DOHH2 (cell line): ENCODE measurements at regions not wholly inside any gene's neighbourhood (a gene's known extent, or its start where the extent isn't known, plus 50 kb on each side); places are given as distances from the start of the nearest gene placed in this dataset.

Source experiments
- H3F3A ChIP-seq: fragments of 200-600 bp; sonication (generic), shearing (Covaris generic); 2 replicates; pipeline ENCODE4 v1.6.0; 2016; ENCODE audit warnings: antibody characterized with exemption, mild to moderate bottlenecking; ENCODE audit not compliant: control insufficient read depth, insufficient read depth
- H3K27ac ChIP-seq: fragments of 200-600 bp; sonication (generic); 2 replicates; pipeline ENCODE4 v1.5.1; 2014; ENCODE audit warnings: low read depth, mild to moderate bottlenecking, low read length, moderate library complexity
- H3K27me3 ChIP-seq: fragments of 200-600 bp; sonication (generic); 2 replicates; pipeline ENCODE4 v1.6.1; 2014; ENCODE audit warnings: mild to moderate bottlenecking, low read length, mixed read lengths; ENCODE audit not compliant: control insufficient read depth
- H3K36me3 ChIP-seq: fragments of 200-600 bp; sonication (generic); 2 replicates; pipeline ENCODE4 v1.6.1; 2014; ENCODE audit warnings: mild to moderate bottlenecking, low read length, moderate library complexity, mixed read lengths; ENCODE audit not compliant: control insufficient read depth
- H3K4me1 ChIP-seq: fragments of 200-600 bp; sonication (generic); 2 replicates; pipeline ENCODE4 v1.6.1; 2014; ENCODE audit warnings: mild to moderate bottlenecking, low read length, mixed read lengths; ENCODE audit not compliant: control insufficient read depth
- H3K4me2 ChIP-seq: fragments of 200-600 bp; sonication (generic); 2 replicates; pipeline ENCODE4 v1.6.0; 2014; ENCODE audit warnings: mild to moderate bottlenecking, low read length, moderate library complexity
- H3K4me3 ChIP-seq: fragments of 200-600 bp; sonication (generic); 2 replicates; pipeline ENCODE4 v1.5.1; 2014; ENCODE audit warnings: mild to moderate bottlenecking, low read length, mixed read lengths
- H3K79me2 ChIP-seq: fragments of 200-600 bp; sonication (generic); 2 replicates; pipeline ENCODE4 v1.6.1; 2014; ENCODE audit warnings: mild to moderate bottlenecking, low read length, mixed read lengths; ENCODE audit not compliant: control insufficient read depth
- H3K9me2 ChIP-seq: fragments of 200-600 bp; sonication (generic); replicated peaks from 2 replicates; pipeline ENCODE4 v1.6.1; 2014; ENCODE audit warnings: mild to moderate bottlenecking, low read length, mixed read lengths; ENCODE audit not compliant: control insufficient read depth
- H3K9me3 ChIP-seq: fragments of 200-600 bp; sonication (generic); 2 replicates; pipeline ENCODE4 v1.6.1; 2014; ENCODE audit warnings: antibody characterized with exemption, low read length, mixed read lengths; ENCODE audit not compliant: control insufficient read depth, insufficient read depth
- H4K20me1 ChIP-seq: fragments of 200-600 bp; sonication (generic); 2 replicates; pipeline ENCODE4 v1.6.0; 2014; ENCODE audit warnings: low read depth, mild to moderate bottlenecking, antibody characterized with exemption, low read length, moderate library complexity; ENCODE audit not compliant: control insufficient read depth, insufficient read depth
- CTCF ChIP-seq: fragments of 200-600 bp; sonication (generic); IDR thresholded peaks from one replicate; pipeline ENCODE4 v1.5.1; 2014; ENCODE audit warnings: antibody characterized with exemption, mild to moderate bottlenecking, low read depth, low read length; ENCODE audit not compliant: poor library complexity, severe bottlenecking
- EZH2phosphoT487 ChIP-seq: fragments of 200-600 bp; sonication (generic); IDR thresholded peaks from 2 replicates; pipeline ENCODE4 v1.6.1; 2017; ENCODE audit warnings: borderline replicate concordance, mild to moderate bottlenecking, antibody characterized with exemption, low read length, moderate library complexity, mixed read lengths

- peaks cover 22% of the 10 kb centered on the region for H3K4me1 ChIP-seq
- no peaks in the 10 kb centered on the region for H4K20me1 ChIP-seq
- no peak overlapping the region for H3K4me3 ChIP-seq
- H3K9me2 ChIP-seq: no peaks in the 10 kb centered on the region
- no peaks in the 10 kb centered on the region for H3K27me3 ChIP-seq
- TF ChIP-seq CTCF: no peak
- no peak for TF ChIP-seq EZH2phosphoT487
- no peaks in the 10 kb centered on the region for H3K9me3 ChIP-seq
- H3K4me2 ChIP-seq: peak overlapping the region; percentile 41
- no peak overlapping the region; the same call in 1 of the 2 replicates for H3K27ac ChIP-seq
- no peaks in the 10 kb centered on the region for H3K36me3 ChIP-seq
- H3F3A ChIP-seq: no peaks in the 10 kb centered on the region
- no peaks in the 10 kb centered on the region for H3K79me2 ChIP-seq
Measured at GRCh38 chr9:88776717-88777497, 214.4 kb upstream of the S1PR3 start.

- no peaks in the 10 kb centered on the region for H3K9me2 ChIP-seq
- H3K4me2 ChIP-seq: peak overlapping the region; percentile 41
- no peaks in the 10 kb centered on the region for H3K36me3 ChIP-seq
- H3K27me3 ChIP-seq: no peaks in the 10 kb centered on the region
- TF ChIP-seq EZH2phosphoT487 (no peak), CTCF (no peak)
- peak overlapping the region; percentile 24 for H3K4me3 ChIP-seq
- H3F3A ChIP-seq: no peaks in the 10 kb centered on the region
- peak overlapping the region; percentile 50 for H3K27ac ChIP-seq
- H3K4me1 ChIP-seq: peaks cover 22% of the 10 kb centered on the region
- no peaks in the 10 kb centered on the region for H3K79me2 ChIP-seq
- no peaks in the 10 kb centered on the region for H4K20me1 ChIP-seq
- H3K9me3 ChIP-seq: no peaks in the 10 kb centered on the region
Measured at GRCh38 chr9:88777498-88778312, 213.6 kb upstream of the S1PR3 start.

GRCh38 chr9:88781628-88782391 lies 209.5 kb upstream of the S1PR3 start:
- H3K27me3 ChIP-seq: no peaks in the 10 kb centered on the region
- no peak overlapping the region for H3K4me2 ChIP-seq
- H3K36me3 ChIP-seq: no peaks in the 10 kb centered on the region
- no peaks in the 10 kb centered on the region for H3F3A ChIP-seq
- H3K79me2 ChIP-seq: no peaks in the 10 kb centered on the region
- no peaks in the 10 kb centered on the region for H3K9me2 ChIP-seq
- TF ChIP-seq EZH2phosphoT487 (no peak), CTCF (no peak)
- no peak overlapping the region for H3K4me3 ChIP-seq
- no peaks in the 10 kb centered on the region for H4K20me1 ChIP-seq
- H3K9me3 ChIP-seq: no peaks in the 10 kb centered on the region
- peaks cover 28% of the 10 kb centered on the region for H3K4me1 ChIP-seq
- H3K27ac ChIP-seq: no peak overlapping the region
